UCSD-AML1 (cell line): ENCODE measurements at regions not wholly inside any gene's neighbourhood (a gene's known extent, or its start where the extent isn't known, plus 50 kb on each side); places are given as distances from the start of the nearest gene placed in this dataset.

Experiments used
- DNase-seq: peaks from one replicate; lab custom pipeline; 2025; ENCODE audit not compliant: unreplicated experiment; lab: John Stamatoyannopoulos, UW

GRCh38 chr3:66133050-66133757 lies 87.6 kb upstream of the SLC25A26 start:
- DNase-seq, result no peak

- DNase-seq, result no peak
These were observed 89.9 kb upstream of the MAGI1 start for GRCh38 chr3:66128623-66129022.

DNA sequence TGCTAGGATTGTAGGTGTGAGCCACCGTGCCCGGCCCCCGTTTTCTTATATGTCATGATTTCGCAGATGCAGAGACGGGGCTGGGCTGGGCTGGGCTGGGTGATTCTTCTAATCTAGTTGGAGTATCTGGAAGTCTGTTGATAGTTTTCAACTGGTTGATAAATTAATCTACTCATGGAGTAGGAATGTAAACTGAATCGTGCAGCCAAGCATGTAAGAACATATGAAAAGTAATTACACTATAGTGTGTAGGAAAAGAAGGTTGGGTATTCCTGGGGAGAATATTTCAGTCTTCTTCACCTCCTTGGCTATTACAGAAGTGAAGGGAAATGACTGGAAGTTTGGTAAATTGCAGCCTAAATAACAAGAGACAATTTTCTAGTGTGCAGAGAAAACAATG lies 82.6 kb upstream of the MAGI1 start:
- no peak for DNase-seq

GRCh38 chr3:66115858-66116654 lies 77.3 kb upstream of the MAGI1 start:
- DNase-seq, result no peak

- no peak for DNase-seq
These were observed 74.8 kb upstream of the MAGI1 start for GRCh38 chr3:66113542-66113941.

GRCh38 chr3:66110840-66111239 lies 72.1 kb upstream of the MAGI1 start:
- DNase-seq, result no peak

DNA sequence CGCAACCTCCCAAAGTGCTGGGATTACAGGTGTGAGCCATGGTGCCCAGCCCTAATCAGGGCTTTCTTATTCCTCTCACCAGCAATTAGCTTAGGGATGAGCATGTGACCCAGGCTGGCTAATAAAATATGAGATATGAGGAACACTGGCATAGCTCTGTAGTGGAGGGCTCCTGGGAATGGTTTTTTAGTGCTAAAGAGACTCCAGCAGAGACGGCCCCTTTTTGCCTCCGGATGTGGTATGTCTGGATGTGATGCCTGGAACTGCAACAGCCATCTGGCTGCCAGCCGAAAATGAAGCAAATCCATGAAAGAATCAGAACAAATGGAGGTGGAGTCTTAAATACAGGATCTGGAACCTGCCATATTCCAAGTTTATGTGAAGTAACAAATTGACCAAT lies 69.1 kb upstream of the MAGI1 start:
- no peak for DNase-seq

- no peak for DNase-seq
These were observed 68.1 kb upstream of the MAGI1 start for GRCh38 chr3:66106788-66107187.

DNA sequence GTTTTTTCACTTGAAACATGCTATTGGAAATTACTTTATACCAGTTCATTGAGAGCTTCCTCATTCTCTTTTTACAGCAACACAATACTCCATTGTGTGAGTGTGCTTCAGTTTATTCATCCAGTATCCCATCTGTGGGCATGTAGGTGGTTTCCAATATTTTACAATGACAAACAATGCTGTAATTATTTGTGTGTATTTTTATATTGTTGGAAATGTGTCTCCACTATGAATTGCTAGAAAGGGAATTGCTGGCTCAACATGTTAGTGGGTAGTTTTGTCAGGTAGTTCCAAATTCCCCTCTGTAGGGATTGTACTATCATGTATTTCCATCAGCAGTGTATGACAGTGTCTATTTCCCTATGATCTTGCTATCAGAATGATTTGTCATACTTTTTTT lies 65.8 kb upstream of the MAGI1 start:
- DNase-seq, result no peak

DNA sequence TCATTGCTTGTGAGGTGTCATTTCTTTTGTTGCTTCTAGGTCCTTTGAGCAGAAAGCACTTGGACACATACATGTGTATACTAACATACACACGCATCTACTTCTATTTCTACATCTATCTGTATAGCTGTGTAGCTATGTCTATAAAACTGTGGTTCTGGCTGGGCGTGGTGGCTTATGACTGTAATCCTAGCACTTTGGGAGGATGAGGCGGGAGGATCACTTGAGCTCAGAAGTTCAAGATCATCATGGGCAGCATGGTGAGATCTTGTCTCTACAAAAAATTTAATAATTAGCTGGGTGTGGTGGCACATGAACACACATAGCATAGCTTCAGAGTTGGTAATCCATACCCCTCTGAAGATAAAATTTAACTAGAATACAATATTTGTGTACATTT lies 65.0 kb upstream of the MAGI1 start:
- DNase-seq, result no peak

DNA sequence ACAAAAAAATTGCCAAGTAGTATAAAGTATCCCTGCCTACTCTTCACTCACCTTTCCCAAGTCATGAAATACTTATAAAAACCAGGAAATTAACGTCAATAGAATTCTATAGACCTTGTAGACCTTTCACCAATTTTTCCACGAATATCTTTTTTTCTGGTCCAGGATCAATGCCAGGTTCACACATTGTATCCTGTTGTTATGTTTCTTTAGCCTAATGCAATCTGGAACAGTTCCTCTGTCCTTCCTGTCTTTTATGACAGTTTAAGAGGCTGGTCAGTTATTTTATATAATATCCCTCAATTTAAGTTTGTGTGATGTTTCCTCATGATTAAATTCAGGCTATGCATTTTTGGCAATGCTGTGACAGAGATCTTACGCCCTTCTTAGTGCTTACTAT lies 63.2 kb upstream of the MAGI1 start:
- DNase-seq, result no peak

DNA sequence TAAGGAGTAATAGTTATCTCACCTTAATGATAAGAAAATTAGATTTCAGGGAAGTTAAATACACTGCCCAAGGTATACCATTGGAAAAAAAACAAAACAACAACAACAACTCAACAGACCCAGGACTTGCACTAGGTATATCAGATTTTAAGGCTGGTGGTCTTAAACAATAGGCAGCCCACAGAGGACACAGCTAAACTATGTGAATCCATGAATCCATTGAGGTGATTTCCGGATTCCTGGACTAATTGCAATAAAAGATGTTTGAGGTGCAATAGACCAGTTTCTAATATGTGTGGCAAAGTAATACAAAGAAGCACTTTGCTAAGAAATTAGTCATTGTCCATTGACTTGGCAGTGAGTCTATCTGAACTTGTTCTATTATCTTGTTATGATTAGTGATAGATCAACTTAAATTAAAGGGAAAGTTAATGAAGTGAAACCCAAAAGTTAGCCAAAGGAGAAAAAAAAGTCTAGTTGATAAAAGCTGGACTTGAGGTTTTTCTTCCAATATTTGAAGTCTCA lies 60.9 kb upstream of the MAGI1 start:
- DNase-seq, result no peak

DNA sequence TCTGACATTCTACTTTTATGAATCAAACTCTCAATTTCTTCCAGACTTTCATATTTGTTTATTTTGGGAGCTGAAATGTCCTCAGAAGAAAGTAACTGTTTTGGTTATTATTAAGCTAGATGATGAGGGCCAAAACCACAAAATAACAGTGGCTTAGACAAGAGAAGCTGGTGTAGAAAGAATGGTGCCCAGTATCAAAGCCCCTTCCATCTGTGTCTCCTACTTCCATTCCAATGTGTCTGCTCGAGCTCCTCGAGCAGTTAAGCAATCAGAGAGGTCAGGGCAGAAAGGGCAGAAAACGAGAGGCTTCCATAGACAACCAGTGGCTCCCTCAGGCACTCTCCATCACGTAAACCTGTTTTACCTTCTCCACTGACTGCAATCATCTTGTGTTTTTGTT lies 59.7 kb upstream of the MAGI1 start:
- DNase-seq, result no peak

DNA sequence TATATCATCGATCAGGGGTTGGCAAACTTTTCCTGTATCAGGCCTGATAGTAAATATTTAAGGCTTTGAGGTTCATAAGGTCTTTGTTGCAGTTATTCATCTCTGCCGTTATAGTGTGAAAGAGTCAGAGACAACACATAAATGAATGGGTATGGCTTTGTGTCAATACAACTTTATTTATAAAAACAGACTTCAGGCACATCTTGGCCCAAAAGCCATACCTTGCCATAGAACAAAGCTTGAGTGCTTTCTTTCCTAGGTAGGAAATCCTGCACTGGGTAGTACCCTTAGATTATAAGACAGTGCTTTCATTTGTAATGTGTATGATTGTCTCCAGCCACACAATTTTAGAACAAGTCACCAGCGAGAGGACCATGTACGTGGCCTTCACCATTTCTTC lies 58.9 kb upstream of the MAGI1 start:
- DNase-seq, result no peak

DNA sequence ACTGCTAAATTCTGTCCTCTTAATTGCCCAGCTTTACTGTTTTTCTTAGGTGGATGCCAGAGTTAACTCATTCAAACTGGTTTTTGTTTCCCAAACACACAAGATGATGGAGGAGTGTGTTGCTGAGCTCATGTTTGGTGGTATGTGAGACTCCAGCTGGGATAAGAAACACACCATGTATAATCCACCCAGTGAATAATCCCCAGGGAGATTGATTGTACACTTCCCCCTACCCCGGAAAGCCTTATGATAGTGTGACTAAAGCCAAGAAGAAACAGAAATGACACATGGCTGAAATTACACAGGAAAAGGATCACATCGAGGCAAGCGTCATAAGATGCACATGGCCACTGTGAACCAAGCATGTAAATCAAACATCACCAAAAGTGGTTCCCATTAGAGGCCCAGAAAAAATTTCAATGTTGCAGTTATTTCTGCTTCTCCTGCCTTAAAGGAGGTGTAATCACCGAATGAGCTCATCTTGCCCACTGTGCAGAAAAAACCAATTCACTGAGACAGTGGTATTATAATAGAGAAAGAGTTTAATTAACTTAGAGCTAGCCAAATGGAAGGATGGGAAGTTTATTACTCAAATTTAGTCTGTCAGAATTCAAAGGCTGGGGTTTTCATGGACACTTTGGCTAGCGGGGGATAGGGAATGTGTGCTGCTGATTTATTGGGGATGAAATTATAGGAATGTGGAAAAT lies 56.7 kb upstream of the MAGI1 start:
- no peak for DNase-seq

GRCh38 chr3:66093981-66094380 lies 55.3 kb upstream of the MAGI1 start:
- DNase-seq, result no peak

DNA sequence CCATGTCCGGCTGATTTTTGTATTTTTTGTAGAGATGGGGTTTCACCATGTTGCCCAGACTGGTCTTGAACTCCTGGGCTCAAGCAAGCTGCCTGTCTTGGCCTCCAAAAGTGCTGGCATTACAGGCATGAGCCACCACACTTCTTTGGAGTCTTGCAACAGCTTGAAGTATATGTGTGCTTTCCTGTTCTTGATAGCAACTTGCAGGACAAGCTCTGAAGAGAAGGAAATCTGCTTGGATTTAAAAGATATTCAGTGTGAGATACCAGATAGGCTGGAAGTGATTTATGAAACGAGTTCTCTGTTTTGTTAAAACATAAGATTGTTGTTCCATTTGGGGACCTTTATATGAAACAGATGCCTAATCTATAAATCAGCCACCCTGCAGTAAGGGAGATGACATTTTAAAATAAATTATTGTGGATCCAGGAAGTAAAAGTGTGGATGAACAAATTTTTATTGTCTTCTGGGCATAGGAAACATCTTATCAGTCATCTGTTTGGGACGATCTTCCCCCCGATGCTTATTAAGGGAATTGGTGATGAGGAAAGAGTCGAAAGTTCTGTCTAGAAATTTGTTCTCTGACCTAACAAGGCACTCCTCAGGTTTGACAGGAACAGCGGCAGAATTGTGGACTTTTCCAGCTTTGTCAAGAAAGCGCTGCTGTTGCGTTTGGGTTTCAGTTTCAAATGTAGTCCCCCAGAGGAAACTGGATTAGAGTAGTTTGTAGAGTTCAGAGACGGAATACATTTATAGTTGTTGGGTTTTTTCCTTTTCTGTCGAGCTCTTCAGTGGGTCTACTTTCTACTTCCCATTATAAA lies 53.7 kb upstream of the MAGI1 start:
- DNase-seq, result no peak
